ENCODE measurements at regions not wholly inside any gene's neighbourhood (a gene's known extent, or its start where the extent isn't known, plus 50 kb on each side); places are given as distances from the start of the nearest gene placed in this dataset.

DNA sequence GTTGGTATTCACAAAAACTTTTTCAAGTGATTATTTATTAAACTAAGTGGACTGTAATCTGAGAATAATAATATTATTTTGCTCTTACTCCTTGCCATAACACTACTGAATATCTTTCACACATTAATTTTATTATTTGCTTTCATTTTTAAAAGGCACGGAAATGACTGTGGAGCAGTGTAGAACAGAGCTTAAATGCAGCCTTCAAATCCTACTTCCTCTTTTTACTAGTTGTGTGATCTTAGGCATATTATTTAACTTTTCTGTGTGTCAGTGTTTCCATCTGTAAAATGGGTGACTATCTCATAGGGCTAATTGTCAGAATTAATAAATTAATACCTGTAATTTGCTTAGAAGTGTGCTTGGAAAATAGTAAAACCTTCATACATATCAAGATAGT, 55.5 kb upstream of the SLC8A1 start:
- Histone ChIP-seq H3K9me3 (no peaks in the 10 kb centered on the region), H3K27ac (no peak overlapping the region), H3K4me1 (ENCODE audit: insufficient read depth) (peaks cover 4% of the 10 kb centered on the region), H3K27me3 (no peaks in the 10 kb centered on the region), H3K36me3 (no peaks in the 10 kb centered on the region), H3K4me3 (no peak overlapping the region)
- no peak for DNase-seq
- no peak for TF ChIP-seq EP300 (IDR thresholded peaks at IDR 0.05)
- WGBS, 3 donors = 12 to 44% (median 27%) methylated on average over 1 of the region's 1 CpG
- intact Hi-C loops (cut with DNase I) = no loop called here

DNA sequence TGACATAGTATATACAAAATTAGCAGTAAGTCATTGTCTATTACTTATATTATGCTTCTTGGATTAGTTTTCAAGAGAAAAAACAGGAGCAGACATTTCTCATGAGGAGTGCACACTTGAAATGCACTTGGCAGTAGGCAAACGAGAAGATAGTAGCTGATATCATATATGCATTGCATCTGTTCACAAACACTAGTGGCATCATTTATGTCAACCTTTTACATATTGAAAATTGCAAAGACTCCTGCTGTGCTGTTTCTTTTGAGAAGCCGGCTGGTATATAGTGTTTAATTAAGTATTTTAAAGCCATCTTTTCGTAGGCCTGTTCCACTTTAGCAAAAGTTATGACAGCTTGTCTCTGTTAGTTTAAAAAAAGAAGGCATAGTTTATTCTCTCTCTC, 58.4 kb upstream of the SLC8A1 start:
- intact Hi-C loops (cut with DNase I) = no loop called here
- DNase-seq = no peak
- WGBS, 3 donors = 80 to 90% (median 84%) methylated on average over 3 of the region's 3 CpGs
- TF ChIP-seq POLR2A (IDR thresholded peaks at IDR 0.05) = no peak
- Histone ChIP-seq H3K27ac (no peak overlapping the region), H3K9me3 (no peaks in the 10 kb centered on the region), H3K27me3 (no peaks in the 10 kb centered on the region), H3K36me3 (no peaks in the 10 kb centered on the region), H3K4me3 (no peak overlapping the region), H3K4me1 (ENCODE audit: insufficient read depth) (peaks cover 5% of the 10 kb centered on the region)

DNA sequence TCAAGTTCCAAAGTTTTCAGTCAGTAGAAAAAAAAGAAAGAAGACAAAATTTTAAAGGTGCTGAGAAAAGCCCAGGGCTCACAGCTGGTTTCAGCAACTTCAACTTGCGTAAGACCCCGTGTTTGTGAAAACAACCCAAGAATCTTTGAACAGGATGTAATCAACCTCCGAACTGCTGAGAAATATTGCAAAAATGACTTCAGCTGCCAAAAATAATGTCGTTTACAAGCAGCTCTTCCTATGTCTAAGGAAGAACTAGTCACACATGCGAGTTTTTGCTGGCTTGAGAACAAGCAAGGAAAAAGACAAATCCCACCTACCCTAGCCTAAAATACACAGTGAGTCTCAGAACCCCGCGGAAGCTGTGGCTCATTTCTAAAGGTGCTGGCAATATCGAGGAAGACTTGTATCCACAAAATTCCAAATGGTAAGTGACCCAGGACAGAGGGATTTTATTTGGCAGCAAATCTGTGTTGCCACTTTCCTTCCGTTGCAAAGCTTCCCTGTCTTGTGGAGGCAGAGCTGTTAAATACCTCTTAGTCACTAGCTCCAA, 59.8 kb upstream of the SLC8A1 start:
- TF ChIP-seq EP300 (IDR thresholded peaks at IDR 0.05) (no peak), POLR2A (IDR thresholded peaks at IDR 0.05) (no peak)
- TF ChIP-seq, protein P1, sequence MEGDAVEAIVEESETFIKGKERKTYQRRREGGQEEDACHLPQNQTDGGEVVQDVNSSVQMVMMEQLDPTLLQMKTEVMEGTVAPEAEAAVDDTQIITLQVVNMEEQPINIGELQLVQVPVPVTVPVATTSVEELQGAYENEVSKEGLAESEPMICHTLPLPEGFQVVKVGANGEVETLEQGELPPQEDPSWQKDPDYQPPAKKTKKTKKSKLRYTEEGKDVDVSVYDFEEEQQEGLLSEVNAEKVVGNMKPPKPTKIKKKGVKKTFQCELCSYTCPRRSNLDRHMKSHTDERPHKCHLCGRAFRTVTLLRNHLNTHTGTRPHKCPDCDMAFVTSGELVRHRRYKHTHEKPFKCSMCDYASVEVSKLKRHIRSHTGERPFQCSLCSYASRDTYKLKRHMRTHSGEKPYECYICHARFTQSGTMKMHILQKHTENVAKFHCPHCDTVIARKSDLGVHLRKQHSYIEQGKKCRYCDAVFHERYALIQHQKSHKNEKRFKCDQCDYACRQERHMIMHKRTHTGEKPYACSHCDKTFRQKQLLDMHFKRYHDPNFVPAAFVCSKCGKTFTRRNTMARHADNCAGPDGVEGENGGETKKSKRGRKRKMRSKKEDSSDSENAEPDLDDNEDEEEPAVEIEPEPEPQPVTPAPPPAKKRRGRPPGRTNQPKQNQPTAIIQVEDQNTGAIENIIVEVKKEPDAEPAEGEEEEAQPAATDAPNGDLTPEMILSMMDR (IDR thresholded peaks at IDR 0.05) = no peak
- no peaks in the 10 kb centered on the region for H3K9me3 ChIP-seq
- H3K4me3 ChIP-seq = peak overlapping the region; percentile 37
- no peaks in the 10 kb centered on the region for H3K36me3 ChIP-seq
- H3K4me1 ChIP-seq (ENCODE audit: insufficient read depth) = peaks cover 5% of the 10 kb centered on the region
- intact Hi-C loops (cut with DNase I) = no loop called here
- no peaks in the 10 kb centered on the region for H3K27me3 ChIP-seq
- peak in 2 of 5 donors; percentile 9 to 48 for DNase-seq
- 1 to 2% (median 2%) methylated on average over 9 of the region's 9 CpGs for WGBS, 3 donors
- H3K27ac ChIP-seq = no peak overlapping the region

DNA sequence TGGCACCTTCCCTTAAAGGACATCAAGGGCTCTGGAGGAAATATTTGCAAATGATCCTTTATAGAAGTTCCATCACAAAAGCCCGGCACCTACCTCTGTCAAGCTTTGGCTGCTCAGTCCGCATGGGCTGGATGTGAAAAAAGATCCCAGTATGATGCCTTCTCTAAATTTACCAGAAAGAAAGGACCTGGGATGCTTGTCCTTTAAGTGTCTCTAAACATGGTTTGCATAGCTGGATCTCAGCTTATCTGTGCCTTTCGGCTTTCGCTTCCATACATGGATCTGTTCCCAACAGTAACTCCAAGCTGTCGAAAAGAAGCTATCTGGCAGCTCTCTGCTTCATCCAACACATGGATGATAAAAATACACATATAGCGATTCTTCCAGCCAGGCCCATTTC, 60.4 kb upstream of the SLC8A1 start:
- DNase-seq = no peak
- no peaks in the 10 kb centered on the region for H3K9me3 ChIP-seq
- WGBS, 3 donors = 8 to 11% (median 9%) methylated on average over 6 of the region's 6 CpGs
- peaks cover 5% of the 10 kb centered on the region for H3K4me1 ChIP-seq (ENCODE audit: insufficient read depth)
- H3K27ac ChIP-seq = no peak overlapping the region
- TF ChIP-seq POLR2A (IDR thresholded peaks at IDR 0.05) (no peak), EP300 (IDR thresholded peaks at IDR 0.05) (no peak)
- TF ChIP-seq, protein P1 (IDR thresholded peaks at IDR 0.05) = no peak
- intact Hi-C loops (cut with DNase I) = no loop called here
- peak overlapping the region; percentile 37 for H3K4me3 ChIP-seq
- no peaks in the 10 kb centered on the region for H3K36me3 ChIP-seq
- no peaks in the 10 kb centered on the region for H3K27me3 ChIP-seq

DNA sequence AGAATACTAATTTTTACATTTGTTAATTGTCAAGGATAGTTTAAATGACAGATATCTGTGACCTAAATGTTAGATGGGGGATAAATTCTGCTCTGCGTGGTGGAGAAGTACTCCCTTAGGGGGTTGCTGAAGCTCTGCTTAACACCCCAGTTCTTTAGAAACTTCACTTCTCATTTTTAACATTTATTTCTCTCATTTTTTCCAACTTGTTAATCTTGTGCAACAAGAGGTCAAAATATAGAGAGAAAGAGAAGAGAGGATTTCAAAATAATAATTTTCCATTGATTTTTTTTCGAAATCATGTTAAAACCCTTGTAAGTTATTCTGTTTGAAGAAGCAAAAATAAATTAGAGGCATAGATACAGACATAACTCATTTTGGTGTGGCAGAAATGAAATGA, 61.3 kb upstream of the SLC8A1 start:
- H3K36me3 ChIP-seq = no peaks in the 10 kb centered on the region
- TF ChIP-seq EP300 (IDR thresholded peaks at IDR 0.05) (no peak), POLR2A (IDR thresholded peaks at IDR 0.05) (no peak)
- TF ChIP-seq, protein P1 (IDR thresholded peaks at IDR 0.05) = no peak
- no peak overlapping the region for H3K27ac ChIP-seq
- intact Hi-C loops (cut with DNase I) = no loop called here
- H3K9me3 ChIP-seq = no peaks in the 10 kb centered on the region
- no peak overlapping the region for H3K4me3 ChIP-seq
- peaks cover 5% of the 10 kb centered on the region for H3K4me1 ChIP-seq (ENCODE audit: insufficient read depth)
- no peaks in the 10 kb centered on the region for H3K27me3 ChIP-seq
- no peak for DNase-seq
- 74 to 87% (median 81%) methylated on average over 2 of the region's 2 CpGs for WGBS, 3 donors
